ENCODE measurements at regions not wholly inside any gene's neighbourhood (a gene's known extent, or its start where the extent isn't known, plus 50 kb on each side); places are given as distances from the start of the nearest gene placed in this dataset.

DNA sequence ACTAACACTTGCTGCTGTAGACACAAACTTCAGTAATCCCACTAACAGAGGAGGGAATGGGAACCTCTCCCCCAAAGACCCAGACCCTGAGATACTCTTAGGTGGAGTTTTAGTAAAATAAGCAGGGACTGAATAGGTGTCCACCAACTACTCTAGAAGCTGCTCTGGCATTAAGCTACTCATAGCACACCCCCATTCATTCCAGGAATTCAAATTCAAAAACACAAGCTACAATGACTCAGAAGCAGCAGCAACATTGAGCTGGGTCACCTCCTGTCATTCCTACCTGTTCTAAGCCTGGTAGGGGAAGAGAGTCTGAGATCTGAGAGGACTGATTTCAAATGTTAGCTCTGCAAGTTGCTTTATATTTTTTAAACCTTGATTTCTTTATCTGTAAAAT lies 135.4 kb upstream of the FRMPD4 start:
- no peak for TF ChIP-seq CTCF (IDR thresholded peaks at IDR 0.05)
- no peak for ATAC-seq
- H3K27me3 ChIP-seq, result peaks cover 0 to 4% of the 10 kb centered on the region in 2 donors
- intact Hi-C loops (cut with DNase I), result no loop called here
- no peaks in the 10 kb centered on the region for H3K36me3 ChIP-seq
- no peak for DNase-seq
- no peaks in the 10 kb centered on the region for H3K9me3 ChIP-seq
- no peak overlapping the region for H3K4me3 ChIP-seq
- H3K4me1 ChIP-seq, result no peaks in the 10 kb centered on the region
- H3K27ac ChIP-seq, result no peak overlapping the region

DNA sequence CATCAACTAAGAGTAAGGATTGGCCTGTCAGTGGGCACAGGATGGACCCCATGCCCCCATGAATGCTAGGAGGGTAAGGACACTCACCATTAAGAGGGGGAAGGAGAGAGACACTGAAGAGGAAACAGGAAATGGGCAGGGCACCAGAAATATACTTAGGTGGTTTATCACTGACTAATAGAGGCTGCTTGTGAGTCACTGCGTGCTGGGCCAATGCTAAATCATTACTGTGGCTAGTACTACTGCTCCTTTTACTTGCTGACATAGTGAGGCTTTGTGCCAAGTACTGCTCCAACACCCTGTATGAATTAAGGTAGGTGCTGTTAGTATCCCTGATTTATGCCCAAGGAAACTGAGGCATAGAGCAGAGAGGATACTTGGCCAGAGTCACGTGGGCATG lies 130.4 kb upstream of the FRMPD4 start:
- peak; percentile 23 for ATAC-seq
- Histone ChIP-seq H3K9me3 (no peaks in the 10 kb centered on the region), H3K27ac (no peak overlapping the region), H3K36me3 (no peaks in the 10 kb centered on the region), H3K4me1 (no peaks in the 10 kb centered on the region), H3K4me3 (no peak overlapping the region), H3K27me3 (no peaks in the 10 kb centered on the region)
- no peak for DNase-seq
- no peak for TF ChIP-seq CTCF (IDR thresholded peaks at IDR 0.05)
- intact Hi-C loops (cut with DNase I), result no loop called here

DNA sequence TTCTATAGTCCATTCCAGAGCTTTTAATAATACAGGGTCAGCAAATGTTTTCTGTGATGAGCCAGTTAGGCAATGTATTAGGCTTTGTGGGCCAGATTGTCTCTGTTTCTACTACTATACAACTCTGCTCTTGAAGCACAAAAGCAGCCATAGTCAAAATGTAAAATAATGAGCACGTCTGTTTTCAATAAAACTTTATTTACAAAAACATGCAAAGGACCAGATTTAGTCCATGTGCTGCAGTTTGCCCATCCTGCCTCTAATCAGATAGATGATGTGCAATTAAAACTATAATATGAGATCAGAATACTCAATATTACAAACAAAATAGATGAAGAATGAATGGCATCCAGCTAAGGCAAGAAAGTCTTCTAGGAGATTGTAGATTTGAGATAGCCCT lies 127.8 kb upstream of the FRMPD4 start:
- H3K9me3 ChIP-seq, result no peaks in the 10 kb centered on the region
- ATAC-seq, result no peak

GRCh38 chrX:12011075-12011474 lies 127.2 kb upstream of the FRMPD4 start:
- no peak for ATAC-seq

More for the DNA sequence above, 127.8 kb upstream of the FRMPD4 start:
- Histone ChIP-seq H3K27me3 (no peaks in the 10 kb centered on the region), H3K36me3 (no peaks in the 10 kb centered on the region), H3K4me1 (no peaks in the 10 kb centered on the region), H3K4me3 (no peak overlapping the region), H3K27ac (no peak overlapping the region)
- DNase-seq, result no peak
- intact Hi-C loops (cut with DNase I), result no loop called here
- TF ChIP-seq CTCF (IDR thresholded peaks at IDR 0.05), result no peak

DNA sequence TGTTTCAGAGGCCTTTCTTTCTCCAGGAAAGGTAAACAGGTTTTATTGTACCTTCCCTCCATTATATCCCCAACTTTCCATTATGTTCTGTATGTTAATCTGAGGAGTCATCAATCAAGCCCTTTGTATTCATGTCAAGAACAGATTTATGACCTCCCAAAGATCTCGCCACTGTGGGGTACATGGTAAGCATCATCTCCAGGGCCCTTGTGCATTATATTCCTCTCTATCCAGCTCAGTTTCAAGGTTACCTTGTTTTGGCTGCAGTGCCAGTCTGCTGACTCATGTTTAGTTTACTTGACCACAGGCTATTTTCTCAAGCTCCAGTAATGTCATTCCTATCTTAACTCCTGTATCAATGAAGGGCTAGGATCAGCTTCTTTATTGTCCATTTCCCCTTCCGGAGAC lies 125.1 kb upstream of the FRMPD4 start:
- TF ChIP-seq CTCF (IDR thresholded peaks at IDR 0.05), result no peak
- H3K27me3 ChIP-seq, result no peaks in the 10 kb centered on the region
- H3K36me3 ChIP-seq, result no peaks in the 10 kb centered on the region
- no peak overlapping the region for H3K4me3 ChIP-seq
- ATAC-seq (no peak), DNase-seq (no peak)
- H3K27ac ChIP-seq, result no peak overlapping the region
- H3K4me1 ChIP-seq, result no peaks in the 10 kb centered on the region
- H3K9me3 ChIP-seq, result no peaks in the 10 kb centered on the region
- intact Hi-C loops (cut with DNase I), result no loop called here

More at GRCh38 chrX:12011075-12011474, 127.2 kb upstream of the FRMPD4 start:
- H3K27me3 ChIP-seq, result no peaks in the 10 kb centered on the region
- intact Hi-C loops (cut with DNase I), result no loop called here
- no peaks in the 10 kb centered on the region for H3K36me3 ChIP-seq
- H3K4me1 ChIP-seq, result no peaks in the 10 kb centered on the region
- H3K27ac ChIP-seq, result no peak overlapping the region
- DNase-seq, result no peak
- TF ChIP-seq CTCF (IDR thresholded peaks at IDR 0.05), result no peak
- H3K4me3 ChIP-seq, result no peak overlapping the region
- no peaks in the 10 kb centered on the region for H3K9me3 ChIP-seq
